Activated CD4-positive, alpha-beta memory T cell treated with anti-CD3 and anti-CD28 coated beads, Interleukin-2, amount 10 ng/mL, durations not matched to agents 7 days and 5 days (primary cell): ENCODE measurements at regions not wholly inside any gene's neighbourhood (a gene's known extent, or its start where the extent isn't known, plus 50 kb on each side); places are given as distances from the start of the nearest gene placed in this dataset.

Experiments used
- CTCF ChIA-PET: fragments of 350-600 bp; sonication (Branson Sonifier 250); formaldehyde crosslinking; loops from one replicate; lab custom pipeline; 2021; ENCODE audit warnings: antibody characterized with exemption, inconsistent platforms; lab: Charles Lee
- POLR2A ChIA-PET: fragments of 350-600 bp; sonication (Branson Sonifier 250); formaldehyde crosslinking; loops from one replicate; lab custom pipeline; 2021; ENCODE audit warnings: antibody characterized with exemption; lab: Charles Lee
- DNase-seq: peaks from one replicate; pipeline ENCODE4 v3.0.0-alpha.2; 2020
- H3K27ac Mint-ChIP-seq: one replicate; pipeline ENCODE4 v1.8.0; 2021; ENCODE audit warnings: mild to moderate bottlenecking, mixed read lengths
- H3K27me3 Mint-ChIP-seq: one replicate; pipeline ENCODE4 v1.8.0; 2021; ENCODE audit warnings: mixed read lengths
- H3K36me3 Mint-ChIP-seq: one replicate; pipeline ENCODE4 v1.8.0; 2021; ENCODE audit warnings: low read depth, mixed read lengths
- H3K4me1 Mint-ChIP-seq: one replicate; pipeline ENCODE4 v1.8.0; 2021; ENCODE audit warnings: mixed read lengths
- H3K4me3 Mint-ChIP-seq: one replicate; pipeline ENCODE4 v1.8.0; 2021; ENCODE audit warnings: mild to moderate bottlenecking, mixed read lengths
- H3K9me3 Mint-ChIP-seq: one replicate; pipeline ENCODE4 v1.8.0; 2021; ENCODE audit warnings: mixed read lengths

- Mint-ChIP-seq H3K27ac (no peak overlapping the region), H3K4me3 (no peak overlapping the region), H3K27me3 (no peaks in the 10 kb centered on the region), H3K36me3 (no peaks in the 10 kb centered on the region), H3K9me3 (peaks cover 2% of the 10 kb centered on the region), H3K4me1 (no peaks in the 10 kb centered on the region)
- CTCF ChIA-PET = no interaction called here
- POLR2A ChIA-PET = no interaction called here
- DNase-seq = no peak
Measured at GRCh38 chr4:130542953-130543352, 1447.0 kb downstream of the C4orf33 start.

- Mint-ChIP-seq H3K27ac (no peak overlapping the region), H3K36me3 (no peaks in the 10 kb centered on the region), H3K27me3 (no peaks in the 10 kb centered on the region), H3K4me1 (no peaks in the 10 kb centered on the region), H3K4me3 (no peak overlapping the region), H3K9me3 (peaks cover 4% of the 10 kb centered on the region)
- no peak for DNase-seq
- POLR2A ChIA-PET = no interaction called here
- CTCF ChIA-PET = no interaction called here
Measured at GRCh38 chr4:130545171-130545570, 1449.2 kb downstream of the C4orf33 start.

GRCh38 chr4:130545596-130545995, 1449.6 kb downstream of the C4orf33 start:
- POLR2A ChIA-PET = no interaction called here
- Mint-ChIP-seq H3K9me3 (peaks cover 4% of the 10 kb centered on the region), H3K4me1 (no peaks in the 10 kb centered on the region), H3K27ac (no peak overlapping the region), H3K27me3 (no peaks in the 10 kb centered on the region), H3K36me3 (no peaks in the 10 kb centered on the region), H3K4me3 (no peak overlapping the region)
- no peak for DNase-seq
- CTCF ChIA-PET = no interaction called here

- Mint-ChIP-seq H3K36me3 (no peaks in the 10 kb centered on the region), H3K27ac (no peak overlapping the region), H3K9me3 (peaks cover 6% of the 10 kb centered on the region), H3K4me1 (no peaks in the 10 kb centered on the region), H3K4me3 (no peak overlapping the region), H3K27me3 (no peaks in the 10 kb centered on the region)
- POLR2A ChIA-PET = no interaction called here
- no peak for DNase-seq
- CTCF ChIA-PET = no interaction called here
Measured at GRCh38 chr4:130559268-130559667, 1463.3 kb downstream of the C4orf33 start.

- Mint-ChIP-seq H3K9me3 (peaks cover 2% of the 10 kb centered on the region), H3K4me3 (no peak overlapping the region), H3K4me1 (no peaks in the 10 kb centered on the region), H3K27ac (no peak overlapping the region), H3K27me3 (no peaks in the 10 kb centered on the region), H3K36me3 (no peaks in the 10 kb centered on the region)
- CTCF ChIA-PET = no interaction called here
- DNase-seq = no peak
- POLR2A ChIA-PET = no interaction called here
Measured at GRCh38 chr4:130563185-130563888, 1467.4 kb downstream of the C4orf33 start.

- H3K27ac Mint-ChIP-seq = no peak overlapping the region
- DNase-seq = no peak
- H3K27me3 Mint-ChIP-seq = no peaks in the 10 kb centered on the region
- H3K9me3 Mint-ChIP-seq = no peaks in the 10 kb centered on the region
- no peak overlapping the region for H3K4me3 Mint-ChIP-seq
- H3K36me3 Mint-ChIP-seq = no peaks in the 10 kb centered on the region
- POLR2A ChIA-PET = no interaction called here
- no peaks in the 10 kb centered on the region for H3K4me1 Mint-ChIP-seq
- CTCF ChIA-PET = no interaction called here
Measured at GRCh38 chr4:130563889-130564418, 1468.0 kb downstream of the C4orf33 start.

GRCh38 chr4:130568746-130569145, 1472.8 kb downstream of the C4orf33 start:
- H3K36me3 Mint-ChIP-seq = no peaks in the 10 kb centered on the region
- CTCF ChIA-PET = no interaction called here
- H3K4me3 Mint-ChIP-seq = no peak overlapping the region
- no peaks in the 10 kb centered on the region for H3K4me1 Mint-ChIP-seq
- no peak for DNase-seq
- no peaks in the 10 kb centered on the region for H3K27me3 Mint-ChIP-seq
- POLR2A ChIA-PET = no interaction called here
- no peaks in the 10 kb centered on the region for H3K9me3 Mint-ChIP-seq
- no peak overlapping the region for H3K27ac Mint-ChIP-seq

- ChIA-PET CTCF (no interaction called here), POLR2A (no interaction called here)
- Mint-ChIP-seq H3K4me3 (no peak overlapping the region), H3K27me3 (no peaks in the 10 kb centered on the region), H3K4me1 (no peaks in the 10 kb centered on the region), H3K27ac (no peak overlapping the region), H3K9me3 (no peaks in the 10 kb centered on the region), H3K36me3 (no peaks in the 10 kb centered on the region)
- no peak for DNase-seq
Measured at GRCh38 chr4:130573742-130574141, 1477.8 kb downstream of the C4orf33 start.

GRCh38 chr4:130574215-130574614, 1478.3 kb downstream of the C4orf33 start:
- H3K36me3 Mint-ChIP-seq = no peaks in the 10 kb centered on the region
- H3K4me1 Mint-ChIP-seq = no peaks in the 10 kb centered on the region

GRCh38 chr4:130576218-130576617, 1480.3 kb downstream of the C4orf33 start:
- Mint-ChIP-seq H3K4me3 (no peak overlapping the region), H3K9me3 (peaks cover 2% of the 10 kb centered on the region), H3K27me3 (no peaks in the 10 kb centered on the region), H3K4me1 (no peaks in the 10 kb centered on the region), H3K27ac (no peak overlapping the region), H3K36me3 (no peaks in the 10 kb centered on the region)
- ChIA-PET CTCF (no interaction called here), POLR2A (no interaction called here)
- no peak for DNase-seq

More at GRCh38 chr4:130574215-130574614, 1478.3 kb downstream of the C4orf33 start:
- ChIA-PET CTCF (no interaction called here), POLR2A (no interaction called here)
- H3K4me3 Mint-ChIP-seq = no peak overlapping the region
- DNase-seq = no peak
- no peak overlapping the region for H3K27ac Mint-ChIP-seq
- H3K9me3 Mint-ChIP-seq = no peaks in the 10 kb centered on the region
- no peaks in the 10 kb centered on the region for H3K27me3 Mint-ChIP-seq

GRCh38 chr4:130591091-130591490, 1495.1 kb downstream of the C4orf33 start:
- DNase-seq = no peak
- H3K4me1 Mint-ChIP-seq = no peaks in the 10 kb centered on the region
- H3K27ac Mint-ChIP-seq = no peak overlapping the region
- no peak overlapping the region for H3K4me3 Mint-ChIP-seq
- ChIA-PET CTCF (no interaction called here), POLR2A (no interaction called here)
- H3K27me3 Mint-ChIP-seq = no peaks in the 10 kb centered on the region
- H3K36me3 Mint-ChIP-seq = no peaks in the 10 kb centered on the region
- peaks cover 6% of the 10 kb centered on the region for H3K9me3 Mint-ChIP-seq

GRCh38 chr4:130600706-130601105, 1504.8 kb downstream of the C4orf33 start:
- CTCF ChIA-PET = no interaction called here
- Mint-ChIP-seq H3K36me3 (no peaks in the 10 kb centered on the region), H3K27ac (no peak overlapping the region), H3K4me1 (no peaks in the 10 kb centered on the region), H3K4me3 (no peak overlapping the region), H3K27me3 (no peaks in the 10 kb centered on the region), H3K9me3 (peaks cover 5% of the 10 kb centered on the region)
- POLR2A ChIA-PET = no interaction called here
- DNase-seq = no peak

- ChIA-PET CTCF (no interaction called here), POLR2A (no interaction called here)
- Mint-ChIP-seq H3K27ac (no peak overlapping the region), H3K4me3 (no peak overlapping the region), H3K9me3 (peaks cover 2% of the 10 kb centered on the region), H3K36me3 (no peaks in the 10 kb centered on the region), H3K4me1 (no peaks in the 10 kb centered on the region), H3K27me3 (no peaks in the 10 kb centered on the region)
- DNase-seq = no peak
Measured at GRCh38 chr4:130603043-130603442, 1507.1 kb downstream of the C4orf33 start.

GRCh38 chr4:130608121-130608520, 1512.2 kb downstream of the C4orf33 start:
- H3K27me3 Mint-ChIP-seq = no peaks in the 10 kb centered on the region
- no peaks in the 10 kb centered on the region for H3K4me1 Mint-ChIP-seq
- no peak overlapping the region for H3K4me3 Mint-ChIP-seq
- ChIA-PET POLR2A (no interaction called here), CTCF (no interaction called here)
- no peaks in the 10 kb centered on the region for H3K9me3 Mint-ChIP-seq
- no peak overlapping the region for H3K27ac Mint-ChIP-seq
- no peak for DNase-seq
- H3K36me3 Mint-ChIP-seq = no peaks in the 10 kb centered on the region
